ENCODE measurements at regions not wholly inside any gene's neighbourhood (a gene's known extent, or its start where the extent isn't known, plus 50 kb on each side); places are given as distances from the start of the nearest gene placed in this dataset.

DNA sequence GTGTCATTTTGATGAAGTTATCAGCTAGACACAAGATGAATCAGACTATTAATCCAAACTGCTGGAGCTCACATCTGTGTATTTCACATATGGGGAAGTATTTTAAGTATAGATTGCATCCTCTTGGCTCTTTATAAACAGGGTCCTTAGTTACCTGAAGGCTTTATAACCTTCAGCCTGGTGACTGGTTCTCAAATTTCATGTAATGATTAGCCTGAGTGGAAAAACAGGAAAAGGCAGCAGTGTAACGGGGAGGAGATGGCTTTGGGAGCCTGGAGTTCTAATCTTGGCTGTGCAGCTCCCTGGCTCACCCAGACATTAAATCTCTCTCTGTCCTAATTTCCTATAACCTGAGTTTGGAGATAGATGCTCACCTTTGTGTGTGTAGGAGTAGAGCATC, 103.8 kb upstream of the HPF1 start:
- 33 to 44% methylated on average over 1 of the region's 1 CpG for WGBS, 2 donors
- Histone ChIP-seq H3K27ac (no peak overlapping the region), H3K27me3 (no peaks in the 10 kb centered on the region), H3K4me1 (no peaks in the 10 kb centered on the region), H3K4me3 (no peak overlapping the region), H3K36me3 (no peaks in the 10 kb centered on the region), H3K9me3 (no peaks in the 10 kb centered on the region)
- DNase-seq (ENCODE audit: low spot score in 2 of 2): no peak
- TF ChIP-seq, protein P1, sequence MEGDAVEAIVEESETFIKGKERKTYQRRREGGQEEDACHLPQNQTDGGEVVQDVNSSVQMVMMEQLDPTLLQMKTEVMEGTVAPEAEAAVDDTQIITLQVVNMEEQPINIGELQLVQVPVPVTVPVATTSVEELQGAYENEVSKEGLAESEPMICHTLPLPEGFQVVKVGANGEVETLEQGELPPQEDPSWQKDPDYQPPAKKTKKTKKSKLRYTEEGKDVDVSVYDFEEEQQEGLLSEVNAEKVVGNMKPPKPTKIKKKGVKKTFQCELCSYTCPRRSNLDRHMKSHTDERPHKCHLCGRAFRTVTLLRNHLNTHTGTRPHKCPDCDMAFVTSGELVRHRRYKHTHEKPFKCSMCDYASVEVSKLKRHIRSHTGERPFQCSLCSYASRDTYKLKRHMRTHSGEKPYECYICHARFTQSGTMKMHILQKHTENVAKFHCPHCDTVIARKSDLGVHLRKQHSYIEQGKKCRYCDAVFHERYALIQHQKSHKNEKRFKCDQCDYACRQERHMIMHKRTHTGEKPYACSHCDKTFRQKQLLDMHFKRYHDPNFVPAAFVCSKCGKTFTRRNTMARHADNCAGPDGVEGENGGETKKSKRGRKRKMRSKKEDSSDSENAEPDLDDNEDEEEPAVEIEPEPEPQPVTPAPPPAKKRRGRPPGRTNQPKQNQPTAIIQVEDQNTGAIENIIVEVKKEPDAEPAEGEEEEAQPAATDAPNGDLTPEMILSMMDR (IDR thresholded peaks at IDR 0.05): no peak
- TF ChIP-seq POLR2A (IDR thresholded peaks at IDR 0.05) (no peak), EP300 (IDR thresholded peaks at IDR 0.05) (no peak)

DNA sequence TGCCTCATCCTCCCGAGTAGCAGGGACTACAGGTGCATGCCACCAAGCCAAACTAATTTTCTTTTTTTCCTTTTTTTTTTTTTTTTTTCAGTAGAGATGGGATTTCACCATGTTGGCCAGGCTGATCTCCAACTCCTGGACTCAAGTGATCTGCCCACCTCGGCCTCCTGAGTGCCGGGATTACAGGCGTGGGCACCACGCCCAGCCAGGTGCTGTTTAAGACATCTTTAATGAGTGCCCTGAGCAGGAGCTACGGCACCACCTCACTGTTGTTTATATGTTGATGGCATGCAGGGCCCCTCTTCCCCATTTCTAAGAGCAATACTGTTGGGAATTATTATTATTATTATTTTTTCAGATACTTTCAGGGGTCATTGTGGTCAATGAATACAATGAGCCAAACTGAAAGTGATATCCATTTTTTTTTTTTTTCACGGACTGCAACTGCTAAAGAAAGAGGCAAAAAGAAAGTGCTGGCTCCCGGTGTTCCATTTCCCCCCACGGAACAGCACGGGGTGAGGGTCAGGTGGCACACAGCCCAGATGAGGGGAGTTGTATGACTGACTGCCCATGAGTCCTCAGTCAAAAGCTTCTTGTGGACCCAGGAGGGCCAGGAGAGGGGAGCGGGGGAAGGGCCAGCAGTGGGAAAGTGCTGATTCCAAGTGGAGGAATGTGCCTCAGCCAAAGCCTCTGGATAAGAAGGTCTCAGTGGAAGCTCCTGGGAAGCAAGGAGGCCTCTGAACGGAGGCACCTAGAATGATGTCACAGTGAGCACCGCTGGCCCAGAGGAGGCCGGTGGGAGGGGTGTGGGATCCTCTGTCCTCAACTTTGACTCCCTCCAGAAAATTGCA, 101.8 kb upstream of the HPF1 start:
- TF ChIP-seq, protein P1 (IDR thresholded peaks at IDR 0.05): no peak
- no peak for TF ChIP-seq EP300 (IDR thresholded peaks at IDR 0.05)

DNA sequence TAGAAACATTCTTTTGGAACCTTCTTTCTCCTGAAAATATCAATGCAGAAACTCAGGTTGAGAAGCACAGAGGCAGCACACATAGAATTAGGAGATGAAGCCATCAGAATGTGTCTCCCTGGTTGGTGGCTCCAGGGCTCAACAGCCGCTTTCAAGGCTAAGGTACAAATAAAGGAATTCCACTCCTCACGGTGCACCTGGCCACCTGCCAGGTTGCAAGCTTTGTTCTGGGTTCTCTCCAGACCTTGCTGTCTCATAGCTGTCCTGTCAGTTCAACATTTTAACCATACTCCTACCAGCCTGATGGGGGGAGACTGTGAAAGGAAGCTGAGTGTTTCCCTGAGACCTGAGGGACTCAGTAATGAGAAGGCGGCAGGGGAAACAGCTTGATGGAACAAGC, 96.3 kb upstream of the HPF1 start:
- no peak for DNase-seq (ENCODE audit: low spot score in 2 of 2)
- H3K36me3 ChIP-seq: no peaks in the 10 kb centered on the region
- TF ChIP-seq POLR2A (IDR thresholded peaks at IDR 0.05) (no peak), EP300 (IDR thresholded peaks at IDR 0.05) (no peak)
- TF ChIP-seq, protein P1 (IDR thresholded peaks at IDR 0.05): no peak
- 41 to 47% methylated on average over 3 of the region's 3 CpGs for WGBS, 2 donors
- H3K27ac ChIP-seq: no peak overlapping the region
- H3K4me3 ChIP-seq: no peak overlapping the region
- H3K27me3 ChIP-seq: no peaks in the 10 kb centered on the region
- H3K4me1 ChIP-seq: no peaks in the 10 kb centered on the region
- no peaks in the 10 kb centered on the region for H3K9me3 ChIP-seq

More for the DNA sequence above, 101.8 kb upstream of the HPF1 start:
- Histone ChIP-seq H3K4me3 (no peak overlapping the region), H3K27me3 (no peaks in the 10 kb centered on the region), H3K9me3 (no peaks in the 10 kb centered on the region), H3K4me1 (no peaks in the 10 kb centered on the region), H3K27ac (no peak overlapping the region), H3K36me3 (no peaks in the 10 kb centered on the region)
- DNase-seq (ENCODE audit: low spot score in 2 of 2): no peak
- WGBS, 2 donors: 58 to 61% methylated on average over 14 of the region's 14 CpGs

DNA sequence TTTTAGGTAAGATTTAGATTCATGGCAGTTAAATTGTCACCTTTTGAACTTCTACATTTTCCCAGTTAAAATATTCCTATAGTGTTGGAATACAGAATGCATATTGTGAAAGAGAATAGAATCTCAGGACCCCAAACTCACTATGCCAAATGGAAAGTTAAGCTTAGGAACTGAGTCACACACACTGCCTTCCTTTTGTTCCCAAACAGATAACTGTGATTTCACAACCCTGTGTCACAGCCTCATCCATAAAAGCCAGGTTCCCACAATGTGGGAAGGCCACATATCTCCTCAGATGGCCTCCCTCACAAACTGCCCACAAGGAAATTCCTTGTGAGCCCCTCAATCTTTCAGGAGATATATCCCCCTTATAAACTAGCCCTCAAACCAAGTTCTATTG, 94.7 kb upstream of the HPF1 start:
- no peak for DNase-seq (ENCODE audit: low spot score in 2 of 2)
- H3K36me3 ChIP-seq: no peaks in the 10 kb centered on the region
- H3K4me3 ChIP-seq: no peak overlapping the region
- no peaks in the 10 kb centered on the region for H3K4me1 ChIP-seq
- H3K9me3 ChIP-seq: no peaks in the 10 kb centered on the region
- no peaks in the 10 kb centered on the region for H3K27me3 ChIP-seq
- no peak for TF ChIP-seq POLR2A (IDR thresholded peaks at IDR 0.05)
- no peak for TF ChIP-seq EP300 (IDR thresholded peaks at IDR 0.05)
- TF ChIP-seq, protein P1 (IDR thresholded peaks at IDR 0.05): no peak
- no peak overlapping the region for H3K27ac ChIP-seq

DNA sequence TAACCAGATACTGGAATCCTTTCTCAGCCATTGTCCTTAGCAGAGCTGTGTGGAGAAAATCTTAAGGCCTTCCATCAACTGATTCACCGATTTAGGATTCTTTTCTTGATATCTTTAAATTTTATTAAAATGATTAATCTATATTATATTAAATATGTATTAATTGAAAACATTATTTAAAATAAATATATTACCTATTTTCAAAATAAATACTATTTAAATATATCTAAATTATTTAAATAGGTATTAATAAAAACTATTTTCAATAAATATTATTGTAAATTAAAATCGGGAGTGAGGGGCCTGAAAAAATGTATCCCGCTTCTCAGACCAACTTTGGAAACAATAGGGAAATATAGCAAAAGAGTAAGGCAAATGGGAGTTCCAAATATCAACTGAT, 94.0 kb upstream of the HPF1 start:
- TF ChIP-seq POLR2A (IDR thresholded peaks at IDR 0.05): no peak
- TF ChIP-seq EP300 (IDR thresholded peaks at IDR 0.05): no peak
- TF ChIP-seq, protein P1 (IDR thresholded peaks at IDR 0.05): no peak
- Histone ChIP-seq H3K36me3 (no peaks in the 10 kb centered on the region), H3K9me3 (no peaks in the 10 kb centered on the region), H3K27me3 (no peaks in the 10 kb centered on the region), H3K4me1 (no peaks in the 10 kb centered on the region), H3K4me3 (no peak overlapping the region), H3K27ac (no peak overlapping the region)
- no peak for DNase-seq (ENCODE audit: low spot score in 2 of 2)
- 96 to 97% methylated on average over 3 of the region's 3 CpGs for WGBS, 2 donors
